Activated CD8-positive, alpha-beta T cell treated with anti-CD3 and anti-CD28 coated beads for 36 hours (primary cell): ENCODE measurements at regions not wholly inside any gene's neighbourhood (a gene's known extent, or its start where the extent isn't known, plus 50 kb on each side); places are given as distances from the start of the nearest gene placed in this dataset.

Experiments
- ATAC-seq: fragments of 200-7000 bp; cut with Tn5 transposase; one replicate; pipeline ENCODE4 v1.10.0; 2021; ENCODE audit warnings: mild to moderate bottlenecking, moderate library complexity
- CTCF ChIA-PET: fragments of 350-600 bp; sonication (Branson Sonifier 250); formaldehyde crosslinking; loops from one replicate; lab custom pipeline; 2021; ENCODE audit warnings: antibody characterized with exemption; lab: Charles Lee
- POLR2A ChIA-PET: fragments of 350-600 bp; sonication (Branson Sonifier 250); formaldehyde crosslinking; loops from one replicate; lab custom pipeline; 2021; ENCODE audit warnings: antibody characterized with exemption; lab: Charles Lee
- DNase-seq: peaks from one replicate; pipeline ENCODE4 v3.0.0-alpha.2; 2020
- H3K27ac Mint-ChIP-seq: one replicate; pipeline ENCODE4 v1.8.0; 2021; ENCODE audit warnings: mild to moderate bottlenecking, mixed read lengths
- H3K27me3 Mint-ChIP-seq: one replicate; pipeline ENCODE4 v1.8.0; 2021; ENCODE audit warnings: mixed read lengths
- H3K36me3 Mint-ChIP-seq: one replicate; pipeline ENCODE4 v1.8.0; 2021; ENCODE audit warnings: low read depth, mixed read lengths
- H3K4me1 Mint-ChIP-seq: one replicate; pipeline ENCODE4 v1.8.0; 2021; ENCODE audit warnings: low read depth, mixed read lengths
- H3K4me3 Mint-ChIP-seq: one replicate; pipeline ENCODE4 v1.8.0; 2021; ENCODE audit warnings: mild to moderate bottlenecking, moderate library complexity, mixed read lengths
- H3K9me3 Mint-ChIP-seq: one replicate; pipeline ENCODE4 v1.8.0; 2021; ENCODE audit warnings: mixed read lengths
- intact Hi-C: fragments of 100-400 bp; cut with micrococcal nuclease; formaldehyde crosslinking; loops from one replicate; pipeline ENCODE4 v1.10.0; 2022
- TF ChIP-seq, protein P1 (sequence below): fragments of 200-600 bp; IDR thresholded peaks from one replicate; pipeline ENCODE4 v1.8.0; 2022; ENCODE audit warnings: antibody characterized with exemption, mild to moderate bottlenecking

DNA sequence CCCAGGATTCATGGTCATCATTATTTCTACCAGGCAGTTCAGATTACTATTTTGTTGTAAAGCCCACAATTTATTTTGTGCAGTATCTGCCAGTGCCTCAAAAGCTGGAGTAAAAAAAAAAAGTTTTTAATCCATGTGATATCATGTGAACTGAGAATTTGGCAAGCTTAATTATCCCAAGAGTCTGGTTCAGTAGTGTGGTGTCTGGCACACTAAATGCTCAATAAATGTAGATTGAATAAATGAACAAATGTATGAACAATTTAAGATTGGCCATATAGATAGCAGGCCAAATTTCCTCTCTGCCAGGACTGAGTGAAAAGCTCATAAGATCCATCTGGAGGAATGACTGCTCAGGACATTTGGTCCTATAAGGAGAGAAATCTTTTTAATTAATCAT is 533.0 kb downstream of the TLE1 start:
- H3K4me3 Mint-ChIP-seq, result no peak overlapping the region
- H3K4me1 Mint-ChIP-seq, result no peaks in the 10 kb centered on the region
- DNase-seq, result no peak
- ChIA-PET POLR2A (no interaction called here), CTCF (no interaction called here)
- no peak overlapping the region for H3K27ac Mint-ChIP-seq
- no peak for ATAC-seq
- peaks cover 3% of the 10 kb centered on the region for H3K9me3 Mint-ChIP-seq
- intact Hi-C loops, result no loop called here
- TF ChIP-seq, protein P1, sequence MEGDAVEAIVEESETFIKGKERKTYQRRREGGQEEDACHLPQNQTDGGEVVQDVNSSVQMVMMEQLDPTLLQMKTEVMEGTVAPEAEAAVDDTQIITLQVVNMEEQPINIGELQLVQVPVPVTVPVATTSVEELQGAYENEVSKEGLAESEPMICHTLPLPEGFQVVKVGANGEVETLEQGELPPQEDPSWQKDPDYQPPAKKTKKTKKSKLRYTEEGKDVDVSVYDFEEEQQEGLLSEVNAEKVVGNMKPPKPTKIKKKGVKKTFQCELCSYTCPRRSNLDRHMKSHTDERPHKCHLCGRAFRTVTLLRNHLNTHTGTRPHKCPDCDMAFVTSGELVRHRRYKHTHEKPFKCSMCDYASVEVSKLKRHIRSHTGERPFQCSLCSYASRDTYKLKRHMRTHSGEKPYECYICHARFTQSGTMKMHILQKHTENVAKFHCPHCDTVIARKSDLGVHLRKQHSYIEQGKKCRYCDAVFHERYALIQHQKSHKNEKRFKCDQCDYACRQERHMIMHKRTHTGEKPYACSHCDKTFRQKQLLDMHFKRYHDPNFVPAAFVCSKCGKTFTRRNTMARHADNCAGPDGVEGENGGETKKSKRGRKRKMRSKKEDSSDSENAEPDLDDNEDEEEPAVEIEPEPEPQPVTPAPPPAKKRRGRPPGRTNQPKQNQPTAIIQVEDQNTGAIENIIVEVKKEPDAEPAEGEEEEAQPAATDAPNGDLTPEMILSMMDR, result no peak
- no peaks in the 10 kb centered on the region for H3K36me3 Mint-ChIP-seq
- H3K27me3 Mint-ChIP-seq, result no peaks in the 10 kb centered on the region

DNA sequence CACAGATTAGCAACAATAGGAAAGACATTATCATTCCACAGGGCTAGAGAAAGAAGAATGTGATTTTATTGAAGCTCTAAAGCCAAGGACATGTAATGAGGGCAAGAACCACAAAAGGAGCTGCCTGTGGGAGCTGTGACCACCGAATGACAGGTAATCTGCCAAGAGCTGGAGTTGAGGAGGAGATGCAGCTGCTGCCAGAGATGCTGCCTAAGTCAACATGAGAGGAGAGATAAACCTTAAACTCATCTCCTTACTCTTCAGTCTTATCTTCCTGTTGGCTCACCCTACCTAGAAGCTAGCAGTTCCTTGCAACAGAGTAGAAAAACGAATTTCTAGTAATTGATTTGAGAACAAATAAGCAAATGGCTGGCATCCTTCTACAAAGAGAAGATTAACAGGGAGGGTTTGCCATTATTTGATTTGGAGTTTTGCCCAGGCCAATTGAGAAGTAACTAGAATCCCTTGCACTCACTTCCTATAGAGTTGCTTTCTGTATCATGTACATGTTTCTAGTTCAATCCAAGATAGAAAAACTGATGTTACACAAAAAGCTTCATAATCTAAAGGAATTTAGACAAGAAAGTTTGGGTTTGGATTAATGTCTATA is 539.2 kb downstream of the TLE1 start:
- DNase-seq, result no peak
- Mint-ChIP-seq H3K36me3 (no peaks in the 10 kb centered on the region), H3K27ac (no peak overlapping the region), H3K9me3 (peaks cover 2% of the 10 kb centered on the region), H3K4me1 (no peaks in the 10 kb centered on the region), H3K27me3 (no peaks in the 10 kb centered on the region), H3K4me3 (no peak overlapping the region)
- ATAC-seq, result no peak
- TF ChIP-seq, protein P1, result no peak
- intact Hi-C loops, result no loop called here
- ChIA-PET POLR2A (no interaction called here), CTCF (no interaction called here)

DNA sequence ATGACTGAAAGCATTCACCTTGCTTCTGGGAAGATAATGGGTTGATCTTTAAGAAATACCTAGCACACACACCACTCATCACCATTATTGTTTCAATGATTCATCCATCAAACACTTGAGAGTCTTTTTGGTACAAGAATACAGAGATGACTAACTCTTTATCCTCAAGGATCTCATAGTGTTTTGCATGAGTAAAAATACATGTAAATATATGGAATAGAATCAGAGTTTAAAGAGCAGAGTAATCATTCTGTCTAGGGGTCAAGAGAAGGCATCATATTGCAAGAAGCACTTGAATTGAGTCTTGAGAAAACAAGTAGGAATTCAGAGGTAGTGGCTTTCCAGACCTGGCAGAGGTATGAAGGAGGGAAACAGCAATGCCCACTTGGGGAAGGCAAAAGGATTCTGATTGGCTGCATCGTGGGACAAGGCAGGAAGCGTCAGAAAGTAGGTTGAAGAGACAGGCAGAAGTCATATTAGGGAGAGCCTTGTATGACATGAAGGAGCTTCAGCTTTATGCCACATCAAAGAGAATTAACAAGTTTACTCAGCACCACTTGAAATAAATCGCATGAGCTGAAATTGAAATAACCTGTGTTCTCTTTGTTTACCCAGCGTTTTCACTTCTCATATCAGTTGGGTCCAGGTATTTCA is 542.5 kb downstream of the TLE1 start:
- TF ChIP-seq, protein P1, result no peak
- H3K9me3 Mint-ChIP-seq, result peaks cover 2% of the 10 kb centered on the region
- DNase-seq, result no peak
- H3K27me3 Mint-ChIP-seq, result no peaks in the 10 kb centered on the region
- H3K4me3 Mint-ChIP-seq, result no peak overlapping the region
- CTCF ChIA-PET, result no interaction called here
- no peaks in the 10 kb centered on the region for H3K36me3 Mint-ChIP-seq
- no peak for ATAC-seq
- no peaks in the 10 kb centered on the region for H3K4me1 Mint-ChIP-seq
- no peak overlapping the region for H3K27ac Mint-ChIP-seq
- intact Hi-C loops, result no loop called here
- POLR2A ChIA-PET, result no interaction called here

DNA sequence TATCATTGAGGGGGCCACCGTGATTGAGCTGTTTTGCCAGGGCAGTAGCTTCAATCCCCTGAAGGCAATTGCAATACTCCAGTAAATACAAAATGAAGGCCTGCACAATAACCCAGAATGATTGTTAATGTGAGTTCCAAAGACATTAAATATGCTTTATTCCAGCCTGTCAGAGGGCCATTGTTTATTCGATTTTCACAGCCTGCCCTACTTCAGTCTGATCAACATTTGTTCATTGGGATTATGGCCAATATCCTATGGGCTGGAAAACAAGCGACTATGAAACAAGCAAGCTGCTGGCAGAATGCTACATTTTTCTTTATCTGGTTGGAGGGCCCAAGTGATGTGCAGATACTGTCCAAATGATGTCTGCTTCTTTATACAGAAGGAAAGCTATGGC is 543.1 kb downstream of the TLE1 start:
- H3K9me3 Mint-ChIP-seq, result peaks cover 2% of the 10 kb centered on the region
- no peaks in the 10 kb centered on the region for H3K27me3 Mint-ChIP-seq
- no peak for ATAC-seq
- DNase-seq, result no peak
- H3K36me3 Mint-ChIP-seq, result no peaks in the 10 kb centered on the region
- ChIA-PET CTCF (interaction anchor here (1.9 kb wide), 1 partner anchor 13 kb away, joined by 4 read pairs; no protein-coding TSS in a partner anchor), POLR2A (no interaction called here)
- H3K4me1 Mint-ChIP-seq, result no peaks in the 10 kb centered on the region
- H3K4me3 Mint-ChIP-seq, result no peak overlapping the region
- TF ChIP-seq, protein P1, result no peak
- no peak overlapping the region for H3K27ac Mint-ChIP-seq
- intact Hi-C loops, result no loop called here

DNA sequence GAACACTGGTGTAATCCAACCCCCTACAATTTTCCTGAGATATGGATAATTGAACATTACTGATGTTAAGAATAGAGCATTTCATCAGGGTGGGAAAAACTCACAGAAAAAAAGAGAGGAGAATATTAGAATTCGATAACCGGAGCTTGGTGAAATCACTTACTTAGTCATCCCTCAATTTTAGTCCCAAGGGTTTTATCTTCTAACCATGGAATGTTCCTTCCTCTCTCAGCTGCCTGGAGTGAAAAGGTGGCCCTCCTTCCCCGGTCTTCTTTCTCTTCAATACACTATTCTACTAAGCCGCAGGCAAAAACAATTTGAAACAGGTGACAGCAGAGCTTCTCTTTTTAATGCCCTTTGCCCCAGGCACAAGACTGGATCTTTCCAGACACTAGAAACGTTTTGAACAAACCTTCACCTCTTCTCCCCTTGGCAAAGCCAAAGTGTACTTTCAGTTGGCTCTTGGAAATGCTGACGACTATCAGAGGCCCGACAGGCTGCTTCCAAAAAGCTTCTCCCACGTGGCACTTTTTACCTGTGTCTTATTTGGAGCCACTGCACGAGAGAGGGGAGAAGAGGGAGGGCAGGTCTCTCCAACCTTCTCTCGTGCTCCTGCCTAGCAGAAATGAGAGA is 543.9 kb downstream of the TLE1 start:
- Mint-ChIP-seq H3K36me3 (no peaks in the 10 kb centered on the region), H3K27ac (no peak overlapping the region), H3K27me3 (no peaks in the 10 kb centered on the region), H3K4me1 (no peaks in the 10 kb centered on the region), H3K4me3 (no peak overlapping the region), H3K9me3 (peaks cover 2% of the 10 kb centered on the region)
- ATAC-seq (no peak), DNase-seq (no peak)
- TF ChIP-seq, protein P1, result no peak
- ChIA-PET POLR2A (no interaction called here), CTCF (interaction anchor here (1.9 kb wide), 1 partner anchor 12 kb away, joined by 4 read pairs; no protein-coding TSS in a partner anchor)
- intact Hi-C loops, result no loop called here
